Testis (tissue), 2 donors: ENCODE measurements at regions not wholly inside any gene's neighbourhood (a gene's known extent, or its start where the extent isn't known, plus 50 kb on each side); places are given as distances from the start of the nearest gene placed in this dataset.

Experiments
- DNase-seq: peaks from one replicate; pipeline ENCODE4 v3.0.0-alpha.2; 2019
- H3K27ac ChIP-seq, 2 donors: fragments of 200-600 bp; sonication (generic); one replicate each; pipeline ENCODE4 v1.5.1; 2019
- H3K27me3 ChIP-seq: fragments of 200-600 bp; sonication (generic); one replicate; pipeline ENCODE4 v1.5.1; 2019
- H3K36me3 ChIP-seq: fragments of 200-600 bp; sonication (generic); one replicate; pipeline ENCODE4 v1.5.1; 2017; ENCODE audit warnings: low read depth; ENCODE audit errors: missing control alignments
- H3K4me1 ChIP-seq: fragments of 200-600 bp; sonication (generic); one replicate; pipeline ENCODE4 v1.5.1; 2019
- H3K4me3 ChIP-seq, 2 donors: fragments of 200-600 bp; sonication (generic); one replicate each; pipeline ENCODE4 v1.5.1; 2017 to 2019
- H3K9me3 ChIP-seq: fragments of 200-600 bp; sonication (generic); one replicate; pipeline ENCODE4 v1.5.1; 2017
- POLR2A ChIP-seq: fragments of 450-650 bp; IDR thresholded peaks from one replicate; pipeline ENCODE4 v1.6.1; 2017; ENCODE audit warnings: antibody characterized with exemption, mild to moderate bottlenecking, moderate library complexity
- WGBS, 2 donors: methylation state at CpG; one replicate each; pipeline ENCODE4 v1.1.5; 2018; 5-methylcytosine and 5-hydroxymethylcytosine counted together
- intact Hi-C: fragments of 100-400 bp; cut with DNase I; formaldehyde crosslinking; loops from one replicate; pipeline ENCODE4 v1.15.1; 2023; ENCODE audit warnings: low total_unique reads
- TF ChIP-seq, protein P1 (sequence below), 3 experiments: fragments of 450-650 bp in 2 of 3; fragments of 200-600 bp in 1 of 3; sonication (generic) in 1 of 3; IDR thresholded peaks; one replicate each; pipeline ENCODE4 v1.5.1; 2016 to 2019; ENCODE audit warnings: antibody characterized with exemption in 3 of 3, mild to moderate bottlenecking in 2 of 3, moderate library complexity in 1 of 3

DNA sequence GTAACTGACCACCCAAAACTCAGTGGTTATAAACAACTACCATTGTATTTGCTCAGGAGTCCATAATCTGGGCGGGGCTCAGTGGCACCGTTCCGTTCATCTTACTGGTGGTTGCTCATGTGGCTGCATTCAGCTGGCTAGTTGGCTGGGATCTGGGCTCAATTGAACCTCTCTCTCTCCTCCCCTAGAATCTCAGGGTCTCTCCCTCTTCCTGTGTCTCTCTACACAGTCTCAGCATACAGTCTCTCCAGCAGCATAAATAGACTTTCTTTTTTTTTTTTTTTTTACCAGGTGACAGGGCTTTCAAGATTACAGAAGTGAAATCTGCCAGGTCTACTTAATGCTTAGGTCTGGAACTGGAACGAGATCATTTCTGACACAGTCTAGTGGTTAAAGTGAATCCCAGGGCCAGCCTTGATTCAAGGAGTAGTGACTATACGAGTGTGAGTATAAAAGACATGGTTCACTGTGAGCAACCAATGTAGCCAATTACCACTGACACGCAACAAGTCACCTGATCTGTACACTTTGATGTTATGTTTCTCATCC is 193.7 kb upstream of the ESRRG start:
- H3K4me1 ChIP-seq = no peaks in the 10 kb centered on the region
- no peak for TF ChIP-seq POLR2A
- TF ChIP-seq, protein P1, sequence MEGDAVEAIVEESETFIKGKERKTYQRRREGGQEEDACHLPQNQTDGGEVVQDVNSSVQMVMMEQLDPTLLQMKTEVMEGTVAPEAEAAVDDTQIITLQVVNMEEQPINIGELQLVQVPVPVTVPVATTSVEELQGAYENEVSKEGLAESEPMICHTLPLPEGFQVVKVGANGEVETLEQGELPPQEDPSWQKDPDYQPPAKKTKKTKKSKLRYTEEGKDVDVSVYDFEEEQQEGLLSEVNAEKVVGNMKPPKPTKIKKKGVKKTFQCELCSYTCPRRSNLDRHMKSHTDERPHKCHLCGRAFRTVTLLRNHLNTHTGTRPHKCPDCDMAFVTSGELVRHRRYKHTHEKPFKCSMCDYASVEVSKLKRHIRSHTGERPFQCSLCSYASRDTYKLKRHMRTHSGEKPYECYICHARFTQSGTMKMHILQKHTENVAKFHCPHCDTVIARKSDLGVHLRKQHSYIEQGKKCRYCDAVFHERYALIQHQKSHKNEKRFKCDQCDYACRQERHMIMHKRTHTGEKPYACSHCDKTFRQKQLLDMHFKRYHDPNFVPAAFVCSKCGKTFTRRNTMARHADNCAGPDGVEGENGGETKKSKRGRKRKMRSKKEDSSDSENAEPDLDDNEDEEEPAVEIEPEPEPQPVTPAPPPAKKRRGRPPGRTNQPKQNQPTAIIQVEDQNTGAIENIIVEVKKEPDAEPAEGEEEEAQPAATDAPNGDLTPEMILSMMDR (IDR thresholded peaks at IDR 0.05) = no peak
- H3K27ac ChIP-seq = no peak overlapping the region
- H3K4me3 ChIP-seq = no peak overlapping the region
- 92 to 97% methylated on average over 6 of the region's 6 CpGs for WGBS, 2 donors
- DNase-seq = no peak
- H3K27me3 ChIP-seq = no peaks in the 10 kb centered on the region
- intact Hi-C loops = no loop called here
- H3K9me3 ChIP-seq = no peaks in the 10 kb centered on the region
- H3K36me3 ChIP-seq = no peaks in the 10 kb centered on the region

DNA sequence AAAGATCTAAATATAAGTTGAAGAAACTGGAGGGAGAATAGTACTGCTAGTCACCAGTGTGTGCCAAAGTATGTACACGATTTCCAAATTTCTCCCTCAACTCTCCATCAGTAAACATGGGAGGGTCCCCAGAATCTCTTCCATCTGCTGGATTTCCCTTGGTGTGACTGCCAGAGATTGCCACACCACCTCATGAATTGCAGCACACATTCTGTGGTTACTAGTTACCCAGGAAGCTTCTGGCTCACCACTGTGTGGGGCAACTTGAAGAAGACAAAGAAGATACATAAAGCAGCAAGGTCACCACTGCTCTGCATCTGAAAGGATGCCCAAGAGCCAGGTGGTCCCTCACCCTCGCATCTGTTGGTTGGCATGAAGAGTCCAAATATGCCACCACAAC is 191.7 kb upstream of the ESRRG start:
- DNase-seq = no peak
- Histone ChIP-seq H3K4me3 (no peak overlapping the region), H3K36me3 (no peaks in the 10 kb centered on the region), H3K4me1 (no peaks in the 10 kb centered on the region), H3K9me3 (no peaks in the 10 kb centered on the region), H3K27ac (no peak overlapping the region), H3K27me3 (no peaks in the 10 kb centered on the region)
- intact Hi-C loops = no loop called here
- WGBS, 2 donors = 75 to 77% methylated on average over 2 of the region's 2 CpGs
- no peak for TF ChIP-seq POLR2A
- TF ChIP-seq, protein P1 (IDR thresholded peaks at IDR 0.05) = no peak

DNA sequence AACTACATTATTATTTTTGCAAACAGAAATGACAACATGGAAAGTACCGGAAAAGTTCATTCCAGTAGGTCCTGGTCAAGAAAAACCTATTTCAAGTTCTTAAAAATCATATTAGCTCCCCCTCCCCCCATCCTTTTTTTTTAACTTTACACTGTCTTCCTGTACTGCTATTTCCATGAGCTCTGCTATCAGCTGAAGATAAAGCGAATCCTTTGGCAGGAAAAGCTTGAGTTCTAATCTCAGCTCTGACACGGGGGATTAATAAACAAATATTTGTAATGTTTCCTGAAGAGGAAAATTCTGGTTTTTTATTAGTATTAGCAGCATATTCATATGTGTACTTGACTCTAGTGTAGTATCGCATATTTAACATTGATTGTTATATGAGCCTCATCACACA is 190.7 kb upstream of the ESRRG start:
- 32 to 37% methylated on average over 4 of the region's 4 CpGs for WGBS, 2 donors
- no peak overlapping the region for H3K27ac ChIP-seq
- H3K27me3 ChIP-seq = no peaks in the 10 kb centered on the region
- H3K4me3 ChIP-seq = no peak overlapping the region
- no peaks in the 10 kb centered on the region for H3K4me1 ChIP-seq
- TF ChIP-seq, protein P1 (IDR thresholded peaks at IDR 0.05) = no peak
- TF ChIP-seq POLR2A = no peak
- DNase-seq = no peak
- intact Hi-C loops = no loop called here
- no peaks in the 10 kb centered on the region for H3K9me3 ChIP-seq
- H3K36me3 ChIP-seq = no peaks in the 10 kb centered on the region

DNA sequence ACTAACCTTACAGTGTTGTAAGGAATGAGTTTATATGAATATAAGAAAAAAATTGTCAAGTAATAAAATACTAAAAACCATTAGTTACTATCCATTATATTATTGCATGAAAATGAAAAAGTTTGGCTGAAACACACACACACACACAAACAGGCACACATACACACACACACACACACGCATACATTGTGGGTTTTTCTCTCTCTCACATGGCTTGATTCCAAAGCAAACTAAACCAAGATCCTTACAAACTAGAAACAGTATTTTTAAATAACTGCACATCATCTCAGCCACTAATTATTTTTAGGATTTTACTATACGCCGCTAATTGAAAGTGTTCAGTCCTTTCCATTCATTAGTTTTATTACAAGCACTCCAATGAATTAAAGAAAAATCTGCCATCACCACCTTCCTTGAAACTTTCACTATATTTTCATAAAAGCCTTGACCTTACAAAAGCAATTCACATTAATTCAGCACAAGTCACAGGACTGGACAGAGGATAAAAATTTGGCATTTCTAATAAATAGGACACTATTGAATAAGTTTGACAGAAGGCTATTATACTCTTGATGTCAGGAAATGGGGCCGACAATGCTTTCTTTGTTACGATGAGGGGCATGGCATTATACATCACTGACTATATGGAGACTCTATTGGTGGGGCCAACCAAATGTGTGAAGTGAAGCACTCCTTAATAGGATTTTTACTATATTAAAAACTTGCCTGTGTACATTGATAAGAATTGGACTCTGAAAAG is 187.0 kb upstream of the ESRRG start:
- H3K9me3 ChIP-seq = no peaks in the 10 kb centered on the region
- WGBS, 2 donors = 66 to 68% methylated on average over 5 of the region's 5 CpGs
- no peak overlapping the region for H3K27ac ChIP-seq

More for the DNA sequence above, 187.0 kb upstream of the ESRRG start:
- TF ChIP-seq, protein P1 (IDR thresholded peaks at IDR 0.05) = no peak
- no peak for TF ChIP-seq POLR2A
- intact Hi-C loops = no loop called here
- no peak overlapping the region for H3K4me3 ChIP-seq
- DNase-seq = no peak
- no peaks in the 10 kb centered on the region for H3K36me3 ChIP-seq
- no peaks in the 10 kb centered on the region for H3K27me3 ChIP-seq
- no peaks in the 10 kb centered on the region for H3K4me1 ChIP-seq
